HEK293 (cell line): ENCODE measurements at regions not wholly inside any gene's neighbourhood (a gene's known extent, or its start where the extent isn't known, plus 50 kb on each side); places are given as distances from the start of the nearest gene placed in this dataset.

Experiments
- CTCF ChIA-PET: fragments of 350-600 bp; formaldehyde crosslinking; extraction: SDS; loops from one replicate; lab custom pipeline; 2021; ENCODE audit warnings: antibody characterized with exemption; lab: Yijun Ruan, JAX
- POLR2A ChIA-PET: fragments of 300-600 bp; formaldehyde crosslinking; extraction: SDS; loops from one replicate; lab custom pipeline; 2020; ENCODE audit warnings: antibody characterized with exemption, inconsistent platforms; lab: Yijun Ruan, JAX
- H3K27ac ChIP-seq: fragments of 200-500 bp; sonication (Bioruptor generic); 2 replicates; pipeline ENCODE4 v1.5.1; 2014; ENCODE audit warnings: low read depth, low read length, control low read depth, inconsistent platforms; ENCODE audit errors: extremely low read depth
- H3K36me3 ChIP-seq, 2 experiments: fragments of 200-500 bp in 1 of 2; sonication (Bioruptor generic) in 1 of 2; 1 replicate in 1 of 2; 2 replicates in 1 of 2; pipeline ENCODE4 v1.5.1; 2014 to 2017; ENCODE audit warnings: inconsistent platforms in 2 of 2, low read length in 2 of 2; ENCODE audit not compliant: control insufficient read depth in 2 of 2, insufficient read depth in 1 of 2
- H3K4me1 ChIP-seq: fragments of 200-500 bp; sonication (Bioruptor generic); 2 replicates; pipeline ENCODE4 v1.5.1; 2014; ENCODE audit warnings: mild to moderate bottlenecking, low read length, inconsistent platforms; ENCODE audit not compliant: control insufficient read depth, insufficient read depth
- H3K4me3 ChIP-seq: 2 replicates; pipeline ENCODE4 v1.5.1; 2011; ENCODE audit warnings: low read depth, mild to moderate bottlenecking, control low read depth, low read length, moderate library complexity
- H3K9me3 ChIP-seq: fragments of 200-500 bp; sonication (Bioruptor generic); 2 replicates; pipeline ENCODE4 v1.5.1; 2014; ENCODE audit warnings: low read depth, low read length, inconsistent platforms; ENCODE audit not compliant: control insufficient read depth, insufficient read depth
- KLF1 ChIP-seq: fragments of 450-650 bp; formaldehyde crosslinking; IDR thresholded peaks from 2 replicates; pipeline ENCODE4 v1.5.1; 2016; ENCODE audit warnings: missing biosample characterization, missing genetic modification characterization
- ZBTB20 ChIP-seq: fragments of 450-650 bp; formaldehyde crosslinking; IDR thresholded peaks from 2 replicates; pipeline ENCODE4 v1.5.1; 2016; ENCODE audit warnings: missing biosample characterization, missing genetic modification characterization
- ZEB2 ChIP-seq: fragments of 450-650 bp; formaldehyde crosslinking; IDR thresholded peaks from 2 replicates; pipeline ENCODE4 v1.5.1; 2016; ENCODE audit warnings: missing biosample characterization, missing genetic modification characterization
- ZNF112 ChIP-seq: fragments of 450-650 bp; formaldehyde crosslinking; IDR thresholded peaks from 2 replicates; pipeline ENCODE4 v1.5.0; 2017; ENCODE audit warnings: missing biosample characterization, missing genetic modification characterization
- ZNF121 ChIP-seq: fragments of 450-650 bp; formaldehyde crosslinking; IDR thresholded peaks from 2 replicates; pipeline ENCODE4 v1.5.1; 2016; ENCODE audit warnings: missing biosample characterization, missing genetic modification characterization
- ZNF16 ChIP-seq: fragments of 450-650 bp; formaldehyde crosslinking; IDR thresholded peaks from 2 replicates; pipeline ENCODE4 v1.5.1; 2016; ENCODE audit warnings: low read depth, missing biosample characterization, missing genetic modification characterization
- ZNF19 ChIP-seq: fragments of 450-650 bp; formaldehyde crosslinking; IDR thresholded peaks from 2 replicates; pipeline ENCODE4; 2016; ENCODE audit warnings: missing biosample characterization, missing genetic modification characterization, low read depth
- ZNF239 ChIP-seq: fragments of 450-650 bp; formaldehyde crosslinking; IDR thresholded peaks from 2 replicates; pipeline ENCODE4 v1.5.1; 2016; ENCODE audit warnings: missing biosample characterization, missing genetic modification characterization
- ZNF274 ChIP-seq, 2 experiments: fragments of 200-500 bp in 1 of 2; fragments of 450-650 bp in 1 of 2; sonication (Bioruptor generic) in 1 of 2; formaldehyde crosslinking in 1 of 2; IDR thresholded peaks; 2 replicates each; pipeline versions ENCODE4 v1.5.1 to v1.6.1; 2014 to 2016; ENCODE audit warnings: borderline replicate concordance in 1 of 2, inconsistent platforms in 1 of 2, low read length in 1 of 2, missing biosample characterization in 1 of 2, missing genetic modification characterization in 1 of 2
- ZNF302 ChIP-seq: fragments of 450-650 bp; formaldehyde crosslinking; IDR thresholded peaks from 2 replicates; pipeline ENCODE4 v1.5.1; 2016; ENCODE audit warnings: missing biosample characterization, missing genetic modification characterization, low read depth
- ZNF311 ChIP-seq: fragments of 450-650 bp; formaldehyde crosslinking; IDR thresholded peaks from 2 replicates; pipeline ENCODE4 v1.5.1; 2017; ENCODE audit warnings: missing biosample characterization, missing genetic modification characterization, borderline replicate concordance
- ZNF37A ChIP-seq: fragments of 450-650 bp; IDR thresholded peaks from 2 replicates; pipeline ENCODE4 v1.5.1; 2018; ENCODE audit warnings: missing biosample characterization, missing genetic modification characterization
- ZNF473 ChIP-seq: fragments of 450-650 bp; formaldehyde crosslinking; IDR thresholded peaks from 2 replicates; pipeline ENCODE4 v1.5.1; 2017; ENCODE audit warnings: missing biosample characterization, missing genetic modification characterization
- ZNF510 ChIP-seq: fragments of 450-650 bp; formaldehyde crosslinking; IDR thresholded peaks from 2 replicates; pipeline ENCODE4 v1.5.1; 2018; ENCODE audit warnings: mild to moderate bottlenecking, missing genetic modification characterization, missing biosample characterization; ENCODE audit not compliant: insufficient replicate concordance
- ZNF549 ChIP-seq: fragments of 450-650 bp; IDR thresholded peaks from 2 replicates; pipeline ENCODE4 v1.5.1; 2018; ENCODE audit warnings: missing biosample characterization, missing genetic modification characterization, mild to moderate bottlenecking, inconsistent platforms, moderate library complexity
- ZNF558 ChIP-seq: fragments of 450-650 bp; formaldehyde crosslinking; IDR thresholded peaks from 2 replicates; pipeline ENCODE4 v1.5.1; 2016; ENCODE audit warnings: missing biosample characterization, missing genetic modification characterization
- ZNF600 ChIP-seq: fragments of 450-650 bp; formaldehyde crosslinking; IDR thresholded peaks from 2 replicates; pipeline ENCODE4 v1.5.1; 2016; ENCODE audit warnings: missing biosample characterization, missing genetic modification characterization
- ZNF658 ChIP-seq: fragments of 450-650 bp; formaldehyde crosslinking; IDR thresholded peaks from 2 replicates; pipeline ENCODE4; 2016; ENCODE audit warnings: missing biosample characterization, missing genetic modification characterization
- ZNF677 ChIP-seq: fragments of 450-650 bp; IDR thresholded peaks from 2 replicates; pipeline ENCODE4 v1.5.0; 2018; ENCODE audit warnings: missing biosample characterization, mild to moderate bottlenecking, missing genetic modification characterization, moderate library complexity
- ZNF768 ChIP-seq: fragments of 450-650 bp; formaldehyde crosslinking; IDR thresholded peaks from 2 replicates; pipeline ENCODE4 v1.5.1; 2018; ENCODE audit warnings: missing biosample characterization, mild to moderate bottlenecking, missing genetic modification characterization
- ZNF777 ChIP-seq: fragments of 450-650 bp; formaldehyde crosslinking; IDR thresholded peaks from 2 replicates; pipeline ENCODE4 v1.5.1; 2017; ENCODE audit warnings: missing biosample characterization, missing genetic modification characterization, borderline replicate concordance
- TF ChIP-seq, protein P1 (sequence below): fragments of 450-650 bp; formaldehyde crosslinking; IDR thresholded peaks from 2 replicates; pipeline ENCODE4 v1.5.1; 2016; ENCODE audit warnings: missing biosample characterization, missing genetic modification characterization
- TF ChIP-seq, protein P2 (sequence below): fragments of 450-650 bp; formaldehyde crosslinking; IDR thresholded peaks from 2 replicates; pipeline ENCODE4 v1.5.1; 2016; ENCODE audit warnings: missing biosample characterization, missing genetic modification characterization
- TF ChIP-seq, protein P3 (sequence below): fragments of 450-650 bp; formaldehyde crosslinking; IDR thresholded peaks from 2 replicates; pipeline ENCODE4 v1.5.1; 2016; ENCODE audit warnings: missing biosample characterization, missing genetic modification characterization
- TF ChIP-seq, protein P4 (sequence below): fragments of 450-650 bp; formaldehyde crosslinking; optimal IDR thresholded peaks from 2 replicates; pipeline ENCODE3; 2016; ENCODE audit warnings: missing biosample characterization, mild to moderate bottlenecking, missing genetic modification characterization
- TF ChIP-seq, protein P5 (sequence below): fragments of 450-650 bp; formaldehyde crosslinking; IDR thresholded peaks from 2 replicates; pipeline ENCODE4; 2016; ENCODE audit warnings: missing biosample characterization, missing genetic modification characterization

DNA sequence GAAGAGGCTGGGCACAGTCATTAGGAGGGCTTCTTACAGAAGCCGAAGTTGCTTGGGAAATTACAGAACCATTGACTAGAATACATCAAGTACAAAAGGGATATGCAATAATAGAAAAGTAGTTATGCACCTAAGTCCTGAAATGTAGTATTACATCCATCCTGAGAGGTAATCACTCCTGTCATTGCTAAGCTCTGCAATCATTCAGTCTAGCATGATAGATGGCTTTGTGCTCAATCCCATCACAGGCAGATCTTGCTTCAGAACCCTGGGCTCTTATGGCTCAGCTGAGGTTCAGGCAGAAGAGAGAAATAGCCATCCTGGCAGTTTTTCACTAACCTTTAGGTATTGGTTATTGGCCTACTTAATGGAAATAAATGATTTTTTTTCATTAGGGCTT lies 231.7 kb upstream of the AFF2 start:
- CTCF ChIA-PET, result no interaction called here
- POLR2A ChIA-PET, result no interaction called here
- H3K36me3 ChIP-seq, result no peaks in the 10 kb centered on the region
- no peak overlapping the region for H3K27ac ChIP-seq
- H3K9me3 ChIP-seq, result no peaks in the 10 kb centered on the region
- TF ChIP-seq ZNF473 (tag by site-specific recombination) (no peak), ZNF549 (tag by site-specific recombination) (no peak), ZNF302 (tag by site-specific recombination) (no peak), ZNF37A (tag by site-specific recombination) (no peak), ZNF510 (tag by site-specific recombination) (no peak), ZNF16 (no peak), ZNF658 (tag by site-specific recombination) (no peak), ZBTB20 (tag by site-specific recombination) (no peak), ZNF274 (IDR thresholded peaks at IDR 0.05; ENCODE audit: low read length) (no peak), ZNF274 (tag by site-specific recombination; IDR thresholded peaks at IDR 0.05; ENCODE audit: borderline replicate concordance) (no peak), ZNF768 (tag by site-specific recombination) (no peak), ZEB2 (no peak), ZNF19 (no peak), ZNF558 (no peak), ZNF777 (tag by site-specific recombination) (no peak), KLF1 (tag by site-specific recombination) (no peak), ZNF239 (tag by site-specific recombination) (no peak)
- TF ChIP-seq, protein P1, sequence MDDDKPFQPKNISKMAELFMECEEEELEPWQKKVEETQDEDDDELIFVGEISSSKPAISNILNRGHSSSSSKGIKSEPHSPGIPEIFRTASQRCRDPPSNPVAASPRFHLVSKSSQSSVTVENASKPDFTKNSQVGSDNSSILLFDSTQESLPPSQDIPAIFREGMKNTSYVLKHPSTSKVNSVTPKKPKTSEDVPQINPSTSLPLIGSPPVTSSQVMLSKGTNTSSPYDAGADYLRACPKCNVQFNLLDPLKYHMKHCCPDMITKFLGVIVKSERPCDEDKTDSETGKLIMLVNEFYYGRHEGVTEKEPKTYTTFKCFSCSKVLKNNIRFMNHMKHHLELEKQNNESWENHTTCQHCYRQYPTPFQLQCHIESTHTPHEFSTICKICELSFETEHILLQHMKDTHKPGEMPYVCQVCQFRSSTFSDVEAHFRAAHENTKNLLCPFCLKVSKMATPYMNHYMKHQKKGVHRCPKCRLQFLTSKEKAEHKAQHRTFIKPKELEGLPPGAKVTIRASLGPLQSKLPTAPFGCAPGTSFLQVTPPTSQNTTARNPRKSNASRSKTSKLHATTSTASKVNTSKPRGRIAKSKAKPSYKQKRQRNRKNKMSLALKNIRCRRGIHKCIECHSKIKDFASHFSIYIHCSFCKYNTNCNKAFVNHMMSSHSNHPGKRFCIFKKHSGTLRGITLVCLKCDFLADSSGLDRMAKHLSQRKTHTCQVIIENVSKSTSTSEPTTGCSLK (tag by site-specific recombination), result no peak
- TF ChIP-seq, protein P2, sequence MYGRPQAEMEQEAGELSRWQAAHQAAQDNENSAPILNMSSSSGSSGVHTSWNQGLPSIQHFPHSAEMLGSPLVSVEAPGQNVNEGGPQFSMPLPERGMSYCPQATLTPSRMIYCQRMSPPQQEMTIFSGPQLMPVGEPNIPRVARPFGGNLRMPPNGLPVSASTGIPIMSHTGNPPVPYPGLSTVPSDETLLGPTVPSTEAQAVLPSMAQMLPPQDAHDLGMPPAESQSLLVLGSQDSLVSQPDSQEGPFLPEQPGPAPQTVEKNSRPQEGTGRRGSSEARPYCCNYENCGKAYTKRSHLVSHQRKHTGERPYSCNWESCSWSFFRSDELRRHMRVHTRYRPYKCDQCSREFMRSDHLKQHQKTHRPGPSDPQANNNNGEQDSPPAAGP (tag by site-specific recombination), result no peak
- TF ChIP-seq, protein P3, sequence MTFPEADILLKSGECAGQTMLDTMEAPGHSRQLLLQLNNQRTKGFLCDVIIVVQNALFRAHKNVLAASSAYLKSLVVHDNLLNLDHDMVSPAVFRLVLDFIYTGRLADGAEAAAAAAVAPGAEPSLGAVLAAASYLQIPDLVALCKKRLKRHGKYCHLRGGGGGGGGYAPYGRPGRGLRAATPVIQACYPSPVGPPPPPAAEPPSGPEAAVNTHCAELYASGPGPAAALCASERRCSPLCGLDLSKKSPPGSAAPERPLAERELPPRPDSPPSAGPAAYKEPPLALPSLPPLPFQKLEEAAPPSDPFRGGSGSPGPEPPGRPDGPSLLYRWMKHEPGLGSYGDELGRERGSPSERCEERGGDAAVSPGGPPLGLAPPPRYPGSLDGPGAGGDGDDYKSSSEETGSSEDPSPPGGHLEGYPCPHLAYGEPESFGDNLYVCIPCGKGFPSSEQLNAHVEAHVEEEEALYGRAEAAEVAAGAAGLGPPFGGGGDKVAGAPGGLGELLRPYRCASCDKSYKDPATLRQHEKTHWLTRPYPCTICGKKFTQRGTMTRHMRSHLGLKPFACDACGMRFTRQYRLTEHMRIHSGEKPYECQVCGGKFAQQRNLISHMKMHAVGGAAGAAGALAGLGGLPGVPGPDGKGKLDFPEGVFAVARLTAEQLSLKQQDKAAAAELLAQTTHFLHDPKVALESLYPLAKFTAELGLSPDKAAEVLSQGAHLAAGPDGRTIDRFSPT (tag by site-specific recombination), result no peak
- TF ChIP-seq, protein P4, sequence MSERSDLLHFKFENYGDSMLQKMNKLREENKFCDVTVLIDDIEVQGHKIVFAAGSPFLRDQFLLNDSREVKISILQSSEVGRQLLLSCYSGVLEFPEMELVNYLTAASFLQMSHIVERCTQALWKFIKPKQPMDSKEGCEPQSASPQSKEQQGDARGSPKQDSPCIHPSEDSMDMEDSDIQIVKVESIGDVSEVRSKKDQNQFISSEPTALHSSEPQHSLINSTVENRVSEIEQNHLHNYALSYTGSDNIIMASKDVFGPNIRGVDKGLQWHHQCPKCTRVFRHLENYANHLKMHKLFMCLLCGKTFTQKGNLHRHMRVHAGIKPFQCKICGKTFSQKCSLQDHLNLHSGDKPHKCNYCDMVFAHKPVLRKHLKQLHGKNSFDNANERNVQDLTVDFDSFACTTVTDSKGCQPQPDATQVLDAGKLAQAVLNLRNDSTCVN, result no peak
- H3K4me3 ChIP-seq, result no peak overlapping the region
- H3K4me1 ChIP-seq, result no peaks in the 10 kb centered on the region

DNA sequence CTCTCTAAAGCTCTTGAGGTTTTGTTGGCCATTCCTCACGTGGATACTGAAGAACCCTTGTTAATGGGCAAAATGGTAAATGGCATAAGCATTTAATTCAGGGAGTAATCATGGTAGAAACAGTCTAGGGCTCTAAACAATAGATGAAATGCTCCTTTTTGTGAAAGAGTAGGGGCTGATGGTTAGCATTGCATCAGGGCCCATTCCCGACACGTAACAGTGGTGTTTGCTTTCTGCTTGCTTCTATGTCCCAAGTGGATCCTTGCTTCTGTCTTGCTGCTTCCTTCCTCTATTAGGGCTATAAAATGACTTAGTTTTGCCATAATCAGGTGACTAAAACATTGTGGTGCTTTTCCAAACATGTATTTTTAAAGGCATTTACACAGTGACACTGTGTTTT lies 230.9 kb upstream of the AFF2 start:
- ChIA-PET CTCF (no interaction called here), POLR2A (no interaction called here)
- no peaks in the 10 kb centered on the region; the same call in 1 of the 2 replicates for H3K9me3 ChIP-seq
- no peaks in the 10 kb centered on the region for H3K36me3 ChIP-seq
- H3K27ac ChIP-seq, result no peak overlapping the region
- H3K4me1 ChIP-seq, result no peaks in the 10 kb centered on the region
- no peak overlapping the region for H3K4me3 ChIP-seq
- TF ChIP-seq ZNF600 (tag by site-specific recombination) (no peak), ZNF677 (tag by site-specific recombination) (no peak), ZNF16 (no peak), ZNF112 (tag by site-specific recombination) (no peak), KLF1 (tag by site-specific recombination) (no peak), ZNF121 (tag by site-specific recombination) (no peak), ZNF311 (no peak)
- TF ChIP-seq, protein P3 (tag by site-specific recombination), result no peak
- TF ChIP-seq, protein P5, sequence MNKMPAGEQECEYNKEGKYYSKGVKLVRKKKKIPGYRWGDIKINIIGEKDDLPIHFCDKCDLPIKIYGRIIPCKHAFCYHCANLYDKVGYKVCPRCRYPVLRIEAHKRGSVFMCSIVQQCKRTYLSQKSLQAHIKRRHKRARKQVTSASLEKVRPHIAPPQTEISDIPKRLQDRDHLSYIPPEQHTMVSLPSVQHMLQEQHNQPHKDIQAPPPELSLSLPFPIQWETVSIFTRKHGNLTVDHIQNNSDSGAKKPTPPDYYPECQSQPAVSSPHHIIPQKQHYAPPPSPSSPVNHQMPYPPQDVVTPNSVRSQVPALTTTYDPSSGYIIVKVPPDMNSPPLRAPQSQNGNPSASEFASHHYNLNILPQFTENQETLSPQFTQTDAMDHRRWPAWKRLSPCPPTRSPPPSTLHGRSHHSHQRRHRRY, result no peak
